Suprapubic skin (tissue), 3 donors: ENCODE measurements at regions not wholly inside any gene's neighbourhood (a gene's known extent, or its start where the extent isn't known, plus 50 kb on each side); places are given as distances from the start of the nearest gene placed in this dataset.

Experiments used
- CTCF ChIP-seq, 2 donors: fragments of 200-600 bp in 1 of 2; fragments of 450-650 bp in 1 of 2; sonication (generic) in 1 of 2; IDR thresholded peaks; one replicate each; pipeline ENCODE4 v1.5.1; 2016 to 2019; ENCODE audit warnings: antibody characterized with exemption in 2 of 2, mild to moderate bottlenecking in 1 of 2, moderate library complexity in 1 of 2
- POLR2A ChIP-seq, 2 donors: fragments of 450-650 bp; IDR thresholded peaks; one replicate each; pipeline ENCODE4 v1.6.1; 2017; ENCODE audit warnings: antibody characterized with exemption in 2 of 2, mild to moderate bottlenecking in 2 of 2, moderate library complexity in 2 of 2

- TF ChIP-seq CTCF (IDR thresholded peaks at IDR 0.05) (no peak), POLR2A (IDR thresholded peaks at IDR 0.05) (no peak)
These were observed 54.4 kb downstream of the DOP1B start for GRCh38 chr21:36210779-36211659.
